ENCODE measurements at regions not wholly inside any gene's neighbourhood (a gene's known extent, or its start where the extent isn't known, plus 50 kb on each side); places are given as distances from the start of the nearest gene placed in this dataset.

DNA sequence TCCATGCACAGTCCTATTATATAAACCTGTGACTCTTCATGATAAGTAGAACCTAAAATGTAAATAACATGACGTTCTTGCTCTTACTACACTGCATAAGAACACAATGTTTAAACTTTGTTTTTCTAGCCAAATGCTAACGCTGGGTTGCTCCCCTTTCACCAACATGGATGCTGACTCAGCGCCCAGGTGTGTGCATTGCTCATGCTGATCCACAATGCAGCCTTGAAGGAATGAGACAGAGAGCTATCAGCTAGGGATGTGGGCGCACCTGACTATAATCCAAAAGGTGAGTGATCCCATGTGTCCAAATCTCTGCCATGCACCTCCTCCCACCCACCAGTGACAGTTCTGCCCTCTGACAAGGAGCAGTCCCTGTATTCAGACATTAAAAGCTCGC is 235.0 kb downstream of the IRS1 start:
- no peaks in the 10 kb centered on the region for H3K36me3 ChIP-seq (replicated peaks in 1 of 2)
- no peak overlapping the region for H3K27ac ChIP-seq
- H3K4me3 ChIP-seq, result no peak overlapping the region
- WGBS, 4 donors, result 82 to 91% (median 88%) methylated on average over 5 of the region's 5 CpGs
- no peaks in the 10 kb centered on the region for H3K27me3 ChIP-seq
- no peak for TF ChIP-seq POLR2A (IDR thresholded peaks at IDR 0.05)
- TF ChIP-seq, protein P1, sequence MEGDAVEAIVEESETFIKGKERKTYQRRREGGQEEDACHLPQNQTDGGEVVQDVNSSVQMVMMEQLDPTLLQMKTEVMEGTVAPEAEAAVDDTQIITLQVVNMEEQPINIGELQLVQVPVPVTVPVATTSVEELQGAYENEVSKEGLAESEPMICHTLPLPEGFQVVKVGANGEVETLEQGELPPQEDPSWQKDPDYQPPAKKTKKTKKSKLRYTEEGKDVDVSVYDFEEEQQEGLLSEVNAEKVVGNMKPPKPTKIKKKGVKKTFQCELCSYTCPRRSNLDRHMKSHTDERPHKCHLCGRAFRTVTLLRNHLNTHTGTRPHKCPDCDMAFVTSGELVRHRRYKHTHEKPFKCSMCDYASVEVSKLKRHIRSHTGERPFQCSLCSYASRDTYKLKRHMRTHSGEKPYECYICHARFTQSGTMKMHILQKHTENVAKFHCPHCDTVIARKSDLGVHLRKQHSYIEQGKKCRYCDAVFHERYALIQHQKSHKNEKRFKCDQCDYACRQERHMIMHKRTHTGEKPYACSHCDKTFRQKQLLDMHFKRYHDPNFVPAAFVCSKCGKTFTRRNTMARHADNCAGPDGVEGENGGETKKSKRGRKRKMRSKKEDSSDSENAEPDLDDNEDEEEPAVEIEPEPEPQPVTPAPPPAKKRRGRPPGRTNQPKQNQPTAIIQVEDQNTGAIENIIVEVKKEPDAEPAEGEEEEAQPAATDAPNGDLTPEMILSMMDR (IDR thresholded peaks at IDR 0.05), result no peak
- H3K4me1 ChIP-seq (replicated peaks in 1 of 2), result no peaks in the 10 kb centered on the region
- DNase-seq, result no peak
- H3K9me3 ChIP-seq (replicated peaks in 1 of 3), result no peaks in the 10 kb centered on the region
- intact Hi-C loops (cut with DNase I), result no loop called here

DNA sequence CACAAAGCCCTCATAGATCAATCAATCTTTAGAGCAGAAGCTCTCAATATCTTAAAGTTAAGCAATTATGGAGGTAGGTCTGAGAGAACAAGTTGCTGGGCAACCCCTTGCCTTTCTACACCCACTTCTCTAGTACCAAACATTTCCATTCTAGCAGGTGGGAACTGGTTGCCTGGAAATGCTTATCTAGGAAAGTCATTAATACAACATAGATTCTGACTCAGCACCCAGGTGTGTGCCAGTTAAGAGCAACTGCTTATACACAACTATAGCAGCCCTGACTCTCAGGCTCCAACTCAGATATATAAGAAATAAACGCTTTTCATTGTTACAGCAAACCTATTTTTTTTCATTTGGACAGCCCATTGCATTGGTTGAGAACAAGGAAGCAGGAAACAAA is 237.7 kb downstream of the IRS1 start:
- 81 to 98% (median 90%) methylated on average over 1 of the region's 1 CpG for WGBS, 4 donors
- H3K36me3 ChIP-seq (replicated peaks in 1 of 2), result no peaks in the 10 kb centered on the region
- DNase-seq, result no peak
- no peaks in the 10 kb centered on the region for H3K4me1 ChIP-seq (replicated peaks in 1 of 2)
- H3K9me3 ChIP-seq (replicated peaks in 1 of 3), result no peaks in the 10 kb centered on the region
- H3K27ac ChIP-seq, result no peak overlapping the region
- TF ChIP-seq POLR2A (IDR thresholded peaks at IDR 0.05), result no peak
- TF ChIP-seq, protein P1 (IDR thresholded peaks at IDR 0.05), result no peak
- intact Hi-C loops (cut with DNase I), result no loop called here
- H3K27me3 ChIP-seq, result no peaks in the 10 kb centered on the region
- no peak overlapping the region for H3K4me3 ChIP-seq

DNA sequence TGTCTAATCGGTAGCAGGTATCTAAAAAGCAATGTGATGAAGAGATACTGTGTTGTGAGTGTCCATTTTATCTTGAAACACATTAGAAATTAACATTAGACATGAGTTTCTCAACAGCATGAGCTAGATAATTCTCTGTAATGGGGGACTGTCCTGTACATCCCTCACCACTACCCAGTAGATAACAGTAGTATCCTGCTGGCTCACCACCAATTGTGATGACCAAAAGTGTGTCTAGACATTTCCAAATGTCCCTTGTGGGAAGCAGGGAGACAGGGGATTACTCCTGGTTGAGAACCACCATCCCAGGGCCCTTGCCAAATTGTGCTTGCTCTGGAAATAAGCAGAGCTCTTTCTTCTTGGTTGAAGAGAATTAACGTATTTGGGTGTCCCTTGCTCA is 239.3 kb downstream of the IRS1 start:
- WGBS, 4 donors, result 84 to 91% (median 86%) methylated on average over 2 of the region's 2 CpGs
- no peaks in the 10 kb centered on the region for H3K27me3 ChIP-seq
- no peak overlapping the region for H3K4me3 ChIP-seq
- H3K4me1 ChIP-seq (replicated peaks in 1 of 2), result no peaks in the 10 kb centered on the region
- H3K27ac ChIP-seq, result no peak overlapping the region
- no peaks in the 10 kb centered on the region for H3K36me3 ChIP-seq (replicated peaks in 1 of 2)
- intact Hi-C loops (cut with DNase I), result no loop called here
- TF ChIP-seq POLR2A (IDR thresholded peaks at IDR 0.05), result no peak
- TF ChIP-seq, protein P1 (IDR thresholded peaks at IDR 0.05), result no peak
- no peak for DNase-seq
- no peaks in the 10 kb centered on the region for H3K9me3 ChIP-seq (replicated peaks in 1 of 3)

DNA sequence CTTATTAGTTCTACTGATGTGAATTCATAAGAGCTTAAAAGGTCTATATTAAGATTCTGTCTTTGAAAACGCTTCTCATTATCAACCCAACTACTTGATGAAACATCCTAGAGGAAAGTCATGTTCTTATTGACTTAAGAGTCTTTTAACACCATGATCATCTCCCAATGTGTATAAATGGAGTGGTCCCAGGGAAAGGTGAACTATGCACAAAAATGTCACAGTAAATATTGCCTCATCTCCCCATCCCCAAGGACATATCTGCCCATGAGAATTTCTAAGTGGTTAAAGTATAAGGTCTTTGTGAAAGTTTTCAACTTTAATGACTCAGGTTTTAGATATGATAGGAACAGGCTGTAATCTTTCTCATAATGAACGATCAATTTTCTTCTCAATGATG is 240.1 kb downstream of the IRS1 start:
- Histone ChIP-seq H3K36me3 (replicated peaks in 1 of 2) (no peaks in the 10 kb centered on the region), H3K27ac (no peak overlapping the region), H3K4me1 (replicated peaks in 1 of 2) (no peaks in the 10 kb centered on the region), H3K4me3 (no peak overlapping the region), H3K27me3 (no peaks in the 10 kb centered on the region), H3K9me3 (replicated peaks in 1 of 3) (no peaks in the 10 kb centered on the region)
- WGBS, 4 donors, result 78 to 86% (median 84%) methylated on average over 2 of the region's 2 CpGs
- intact Hi-C loops (cut with DNase I), result no loop called here
- DNase-seq, result no peak
- TF ChIP-seq, protein P1 (IDR thresholded peaks at IDR 0.05), result no peak
- TF ChIP-seq POLR2A (IDR thresholded peaks at IDR 0.05), result no peak
